ENCODE measurements at regions not wholly inside any gene's neighbourhood (a gene's known extent, or its start where the extent isn't known, plus 50 kb on each side); places are given as distances from the start of the nearest gene placed in this dataset.

- TF ChIP-seq CTCF (IDR thresholded peaks at IDR 0.05), result no peak
- TF ChIP-seq RCOR1 (IDR thresholded peaks at IDR 0.05; ENCODE audit: low read length), result no peak
- no peak for TF ChIP-seq MAX (IDR thresholded peaks at IDR 0.05; ENCODE audit: low read depth)
- no peak for TF ChIP-seq CHD2 (IDR thresholded peaks at IDR 0.05; ENCODE audit: low read length, partially characterized antibody)
- TF ChIP-seq, protein P1, sequence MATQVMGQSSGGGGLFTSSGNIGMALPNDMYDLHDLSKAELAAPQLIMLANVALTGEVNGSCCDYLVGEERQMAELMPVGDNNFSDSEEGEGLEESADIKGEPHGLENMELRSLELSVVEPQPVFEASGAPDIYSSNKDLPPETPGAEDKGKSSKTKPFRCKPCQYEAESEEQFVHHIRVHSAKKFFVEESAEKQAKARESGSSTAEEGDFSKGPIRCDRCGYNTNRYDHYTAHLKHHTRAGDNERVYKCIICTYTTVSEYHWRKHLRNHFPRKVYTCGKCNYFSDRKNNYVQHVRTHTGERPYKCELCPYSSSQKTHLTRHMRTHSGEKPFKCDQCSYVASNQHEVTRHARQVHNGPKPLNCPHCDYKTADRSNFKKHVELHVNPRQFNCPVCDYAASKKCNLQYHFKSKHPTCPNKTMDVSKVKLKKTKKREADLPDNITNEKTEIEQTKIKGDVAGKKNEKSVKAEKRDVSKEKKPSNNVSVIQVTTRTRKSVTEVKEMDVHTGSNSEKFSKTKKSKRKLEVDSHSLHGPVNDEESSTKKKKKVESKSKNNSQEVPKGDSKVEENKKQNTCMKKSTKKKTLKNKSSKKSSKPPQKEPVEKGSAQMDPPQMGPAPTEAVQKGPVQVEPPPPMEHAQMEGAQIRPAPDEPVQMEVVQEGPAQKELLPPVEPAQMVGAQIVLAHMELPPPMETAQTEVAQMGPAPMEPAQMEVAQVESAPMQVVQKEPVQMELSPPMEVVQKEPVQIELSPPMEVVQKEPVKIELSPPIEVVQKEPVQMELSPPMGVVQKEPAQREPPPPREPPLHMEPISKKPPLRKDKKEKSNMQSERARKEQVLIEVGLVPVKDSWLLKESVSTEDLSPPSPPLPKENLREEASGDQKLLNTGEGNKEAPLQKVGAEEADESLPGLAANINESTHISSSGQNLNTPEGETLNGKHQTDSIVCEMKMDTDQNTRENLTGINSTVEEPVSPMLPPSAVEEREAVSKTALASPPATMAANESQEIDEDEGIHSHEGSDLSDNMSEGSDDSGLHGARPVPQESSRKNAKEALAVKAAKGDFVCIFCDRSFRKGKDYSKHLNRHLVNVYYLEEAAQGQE (IDR thresholded peaks at IDR 0.05; ENCODE audit: low read depth, low read length), result no peak
- TF ChIP-seq FOSL2 (IDR thresholded peaks at IDR 0.05; ENCODE audit: borderline replicate concordance, low read depth), result no peak
- no peak for TF ChIP-seq SIN3A (IDR thresholded peaks at IDR 0.05; ENCODE audit: borderline replicate concordance, low read depth, low read length)
- TF ChIP-seq YY1 (IDR thresholded peaks at IDR 0.05; ENCODE audit: low read depth), result no peak
- no peak for TF ChIP-seq SMC3 (IDR thresholded peaks at IDR 0.05; ENCODE audit: low read depth, low read length)
- TF ChIP-seq FOXM1 (IDR thresholded peaks at IDR 0.05; ENCODE audit: low read depth), result no peak
- no peak for TF ChIP-seq NFIC (IDR thresholded peaks at IDR 0.05; ENCODE audit: borderline replicate concordance)
- no peak for TF ChIP-seq RXRA (IDR thresholded peaks at IDR 0.05; ENCODE audit: borderline replicate concordance, low read depth)
- no peak for TF ChIP-seq POLR2AphosphoS5 (IDR thresholded peaks at IDR 0.05; ENCODE audit: low read depth, low read length)
These were observed 459.3 kb upstream of the GCFC2 start for GRCh38 chr2:76170009-76170384.
